Fibroblast of pulmonary artery (primary cell): ENCODE measurements at regions not wholly inside any gene's neighbourhood (a gene's known extent, or its start where the extent isn't known, plus 50 kb on each side); places are given as distances from the start of the nearest gene placed in this dataset.

Experiments used
- DNase-seq: peaks from one replicate; pipeline ENCODE4 v3.0.0-alpha.2; 2010; ENCODE audit warnings: low read depth
- H3K4me3 ChIP-seq: replicated peaks from 2 replicates; pipeline ENCODE4 v1.5.1; 2011; ENCODE audit warnings: low read depth, mild to moderate bottlenecking, control low read depth, low read length, moderate library complexity
- TF ChIP-seq, protein P1 (sequence below): IDR thresholded peaks from 2 replicates; pipeline ENCODE4 v1.5.1; 2011; ENCODE audit warnings: mild to moderate bottlenecking, control low read depth, low read length, inconsistent platforms; ENCODE audit errors: missing control alignments

- TF ChIP-seq, protein P1, sequence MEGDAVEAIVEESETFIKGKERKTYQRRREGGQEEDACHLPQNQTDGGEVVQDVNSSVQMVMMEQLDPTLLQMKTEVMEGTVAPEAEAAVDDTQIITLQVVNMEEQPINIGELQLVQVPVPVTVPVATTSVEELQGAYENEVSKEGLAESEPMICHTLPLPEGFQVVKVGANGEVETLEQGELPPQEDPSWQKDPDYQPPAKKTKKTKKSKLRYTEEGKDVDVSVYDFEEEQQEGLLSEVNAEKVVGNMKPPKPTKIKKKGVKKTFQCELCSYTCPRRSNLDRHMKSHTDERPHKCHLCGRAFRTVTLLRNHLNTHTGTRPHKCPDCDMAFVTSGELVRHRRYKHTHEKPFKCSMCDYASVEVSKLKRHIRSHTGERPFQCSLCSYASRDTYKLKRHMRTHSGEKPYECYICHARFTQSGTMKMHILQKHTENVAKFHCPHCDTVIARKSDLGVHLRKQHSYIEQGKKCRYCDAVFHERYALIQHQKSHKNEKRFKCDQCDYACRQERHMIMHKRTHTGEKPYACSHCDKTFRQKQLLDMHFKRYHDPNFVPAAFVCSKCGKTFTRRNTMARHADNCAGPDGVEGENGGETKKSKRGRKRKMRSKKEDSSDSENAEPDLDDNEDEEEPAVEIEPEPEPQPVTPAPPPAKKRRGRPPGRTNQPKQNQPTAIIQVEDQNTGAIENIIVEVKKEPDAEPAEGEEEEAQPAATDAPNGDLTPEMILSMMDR, result no peak
- H3K4me3 ChIP-seq, result no peak overlapping the region
- no peak for DNase-seq
Measured at GRCh38 chr6:103036846-103037245, 1643.3 kb downstream of the GRIK2 start.

DNA sequence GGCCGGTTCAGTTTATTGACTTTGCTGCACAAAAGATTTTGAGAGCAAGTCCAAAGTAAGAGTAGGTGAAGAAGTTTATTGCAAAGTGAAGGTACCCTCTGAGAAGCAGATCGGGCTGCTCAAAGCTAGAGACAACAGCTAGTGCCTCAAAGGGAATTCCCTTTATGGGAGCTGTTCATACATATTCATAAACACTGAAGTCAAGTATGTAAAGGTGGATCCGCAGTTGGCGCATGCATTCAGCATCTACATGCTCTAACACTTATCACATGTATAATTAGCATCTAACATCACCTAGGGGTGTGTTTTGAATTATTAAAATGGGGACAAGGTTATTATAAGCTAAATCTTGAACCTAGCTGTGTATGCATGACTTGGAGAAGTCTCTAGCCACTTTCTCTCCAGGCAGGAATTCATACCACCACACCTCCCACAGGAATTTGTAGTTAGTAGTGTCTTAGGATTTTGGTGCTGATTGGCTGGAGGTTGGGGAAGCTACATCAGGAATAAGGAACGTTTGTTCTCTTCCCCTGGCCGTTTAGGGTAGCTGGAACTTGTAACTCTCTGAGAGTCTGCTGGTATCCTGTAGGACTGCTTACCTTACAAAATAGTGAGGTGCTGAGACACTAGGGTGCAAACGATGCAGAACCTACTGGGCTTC, 1633.9 kb downstream of the GRIK2 start:
- TF ChIP-seq, protein P1, result no peak
- no peak for DNase-seq
- H3K4me3 ChIP-seq, result no peak overlapping the region

- no peak overlapping the region for H3K4me3 ChIP-seq
- DNase-seq, result no peak
- TF ChIP-seq, protein P1, result no peak
Measured at GRCh38 chr6:103018426-103018825, 1624.9 kb downstream of the GRIK2 start.

GRCh38 chr6:103017878-103018277, 1624.4 kb downstream of the GRIK2 start:
- TF ChIP-seq, protein P1, result no peak
- no peak overlapping the region for H3K4me3 ChIP-seq
- DNase-seq, result no peak

DNA sequence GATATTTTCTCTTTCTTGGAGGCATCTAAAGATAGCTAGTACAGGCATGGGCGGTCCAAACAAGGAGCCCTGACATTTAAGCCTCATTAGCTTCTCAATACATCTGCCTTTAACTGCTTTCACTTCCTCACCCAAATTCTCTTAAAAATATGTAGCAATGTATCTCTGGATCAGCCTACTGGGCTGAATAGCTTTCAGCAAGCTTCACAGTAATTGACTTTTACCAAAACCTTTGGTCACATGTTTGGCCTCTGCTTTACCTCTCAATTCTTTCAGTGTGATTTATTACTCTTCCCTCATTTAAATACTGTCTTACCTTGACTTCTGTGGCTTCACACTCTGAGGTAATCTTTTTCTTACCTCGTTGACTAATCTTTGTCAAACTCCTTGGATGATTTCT, 1618.1 kb downstream of the GRIK2 start:
- H3K4me3 ChIP-seq, result no peak overlapping the region
- DNase-seq, result no peak
- TF ChIP-seq, protein P1, result no peak

DNA sequence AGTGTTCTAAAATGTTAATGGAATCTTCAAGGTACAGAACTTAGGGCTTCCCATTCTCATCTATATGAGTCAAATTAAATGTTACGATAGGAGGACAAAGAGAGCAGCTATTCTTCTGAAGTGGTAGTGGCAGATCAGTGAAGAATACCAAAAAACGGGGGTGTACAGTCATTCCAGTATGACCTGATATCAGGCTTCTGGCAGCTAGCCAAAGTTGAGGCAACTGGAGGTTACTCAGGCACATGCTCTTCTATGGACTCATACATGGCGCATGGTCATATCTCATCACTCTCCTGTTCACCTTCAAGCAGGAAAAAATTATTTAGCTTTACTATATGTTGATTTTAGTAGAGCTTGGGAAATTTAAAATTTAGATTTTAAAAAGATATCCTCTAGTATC, 1608.8 kb downstream of the GRIK2 start:
- TF ChIP-seq, protein P1, result no peak
- H3K4me3 ChIP-seq, result no peak overlapping the region
- no peak for DNase-seq

DNA sequence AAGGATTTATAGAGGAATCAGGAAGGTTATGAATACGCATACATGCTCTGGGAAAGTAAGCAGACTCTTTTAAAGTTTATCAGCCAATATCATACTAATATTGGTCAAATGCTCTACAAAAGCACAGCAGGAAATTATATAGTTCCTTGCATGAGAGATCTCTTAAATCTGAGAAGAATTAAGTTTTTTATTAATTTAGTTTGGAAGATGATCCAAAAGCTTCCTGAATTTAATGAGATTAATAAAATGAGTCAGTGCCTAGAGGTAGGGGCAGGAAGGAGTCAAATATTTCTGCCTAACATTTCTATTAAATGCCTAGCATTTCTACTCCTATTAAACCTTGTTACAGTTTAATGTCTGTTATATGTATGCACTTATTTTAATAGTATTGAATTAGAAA, 1608.2 kb downstream of the GRIK2 start:
- no peak for DNase-seq
- TF ChIP-seq, protein P1, result no peak
- no peak overlapping the region for H3K4me3 ChIP-seq
